Tibial artery (tissue), 4 donors: ENCODE measurements at regions not wholly inside any gene's neighbourhood (a gene's known extent, or its start where the extent isn't known, plus 50 kb on each side); places are given as distances from the start of the nearest gene placed in this dataset.

ENCODE experiments used
- DNase-seq, 2 donors: peaks; one replicate each; pipeline ENCODE4 v3.0.0-alpha.2; 2019
- H3K27ac ChIP-seq, 2 donors: fragments of 200-600 bp; sonication (generic) in 1 of 2; 1 replicate in 1 of 2; 2 replicates in 1 of 2; pipeline ENCODE4 v1.5.1; 2018 to 2019; ENCODE audit warnings: mild to moderate bottlenecking in 1 of 2
- H3K27me3 ChIP-seq, 2 donors: fragments of 200-600 bp; sonication (generic) in 1 of 2; one replicate each; pipeline versions ENCODE4 v1.5.1 to v1.6.0; 2016 to 2019
- H3K36me3 ChIP-seq, 3 donors: fragments of 200-600 bp; sonication (generic) in 2 of 3; one replicate each; pipeline ENCODE4 v1.5.1; 2016 to 2019; ENCODE audit warnings: mild to moderate bottlenecking in 2 of 3
- H3K4me1 ChIP-seq, 4 donors: fragments of 200-600 bp; sonication (generic) in 2 of 4; 1 replicate in 3 of 4; 2 replicates in 1 of 4; pipeline ENCODE4 v1.5.1; 2016 to 2019
- H3K4me3 ChIP-seq, 2 donors: fragments of 200-600 bp; sonication (generic) in 1 of 2; 1 replicate in 1 of 2; 2 replicates in 1 of 2; pipeline ENCODE4 v1.5.1; 2018 to 2019; ENCODE audit warnings: mild to moderate bottlenecking in 2 of 2
- H3K9me3 ChIP-seq, 3 donors: fragments of 200-600 bp; sonication (generic) in 1 of 3; one replicate each; pipeline ENCODE4 v1.5.1; 2016 to 2019
- intact Hi-C: fragments of 100-400 bp; cut with DNase I; formaldehyde crosslinking; loops from one replicate; pipeline ENCODE4 v1.15.0; 2023; ENCODE audit warnings: low total_unique reads
- TF ChIP-seq, protein P1 (sequence below), 2 experiments: fragments of 200-600 bp in 1 of 2; fragments of 450-650 bp in 1 of 2; IDR thresholded peaks; one replicate each; pipeline ENCODE4 v1.5.1; 2017 to 2019; ENCODE audit warnings: antibody characterized with exemption in 2 of 2, mild to moderate bottlenecking in 1 of 2, moderate library complexity in 1 of 2

DNA sequence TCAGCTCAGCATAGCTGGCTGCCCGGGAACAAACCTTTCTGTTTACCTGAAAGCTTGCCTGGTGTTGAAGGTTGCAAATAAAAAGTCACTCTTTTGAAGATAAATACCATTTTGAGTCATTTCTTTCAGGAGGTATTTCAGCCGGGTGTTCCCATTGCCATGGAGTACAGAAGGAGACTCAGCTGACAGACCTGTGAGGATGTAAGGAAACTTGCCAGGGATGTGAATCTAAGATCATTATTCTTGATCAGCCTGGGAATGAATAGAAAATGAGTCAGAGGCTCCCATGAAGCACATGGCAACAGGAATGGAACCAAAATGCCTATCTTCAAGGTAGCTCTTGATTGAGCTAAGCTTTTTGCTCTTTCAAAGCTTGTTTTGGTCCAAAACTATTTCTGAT is 231.2 kb downstream of the CYRIA start:
- TF ChIP-seq, protein P1, sequence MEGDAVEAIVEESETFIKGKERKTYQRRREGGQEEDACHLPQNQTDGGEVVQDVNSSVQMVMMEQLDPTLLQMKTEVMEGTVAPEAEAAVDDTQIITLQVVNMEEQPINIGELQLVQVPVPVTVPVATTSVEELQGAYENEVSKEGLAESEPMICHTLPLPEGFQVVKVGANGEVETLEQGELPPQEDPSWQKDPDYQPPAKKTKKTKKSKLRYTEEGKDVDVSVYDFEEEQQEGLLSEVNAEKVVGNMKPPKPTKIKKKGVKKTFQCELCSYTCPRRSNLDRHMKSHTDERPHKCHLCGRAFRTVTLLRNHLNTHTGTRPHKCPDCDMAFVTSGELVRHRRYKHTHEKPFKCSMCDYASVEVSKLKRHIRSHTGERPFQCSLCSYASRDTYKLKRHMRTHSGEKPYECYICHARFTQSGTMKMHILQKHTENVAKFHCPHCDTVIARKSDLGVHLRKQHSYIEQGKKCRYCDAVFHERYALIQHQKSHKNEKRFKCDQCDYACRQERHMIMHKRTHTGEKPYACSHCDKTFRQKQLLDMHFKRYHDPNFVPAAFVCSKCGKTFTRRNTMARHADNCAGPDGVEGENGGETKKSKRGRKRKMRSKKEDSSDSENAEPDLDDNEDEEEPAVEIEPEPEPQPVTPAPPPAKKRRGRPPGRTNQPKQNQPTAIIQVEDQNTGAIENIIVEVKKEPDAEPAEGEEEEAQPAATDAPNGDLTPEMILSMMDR (IDR thresholded peaks at IDR 0.05), result no peak
- H3K4me3 ChIP-seq, result no peak overlapping the region
- no peak for DNase-seq
- no peaks in the 10 kb centered on the region for H3K27me3 ChIP-seq
- intact Hi-C loops, result no loop called here
- H3K4me1 ChIP-seq, result no peaks in the 10 kb centered on the region
- no peaks in the 10 kb centered on the region for H3K9me3 ChIP-seq
- H3K27ac ChIP-seq, result no peak overlapping the region
- H3K36me3 ChIP-seq, result no peaks in the 10 kb centered on the region

DNA sequence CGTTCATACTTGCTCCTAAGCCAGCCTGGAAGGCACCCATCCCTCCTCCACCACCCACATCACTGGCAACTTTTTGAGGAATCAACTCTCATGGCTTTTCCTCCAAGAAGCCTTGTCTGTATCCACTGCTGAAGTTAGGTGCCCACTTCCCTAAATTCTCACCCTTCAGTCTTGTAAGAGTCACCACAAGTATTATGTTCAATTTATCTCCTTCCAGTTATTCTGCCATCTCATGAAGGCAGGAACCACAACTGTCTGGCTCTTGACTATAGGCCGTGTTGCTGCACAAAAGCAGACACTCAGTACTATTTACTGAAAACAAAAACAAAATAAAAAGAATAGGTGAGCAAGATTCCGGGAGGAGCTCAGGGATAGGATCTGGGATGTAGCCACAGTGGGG is 234.8 kb downstream of the CYRIA start:
- TF ChIP-seq, protein P1 (IDR thresholded peaks at IDR 0.05), result no peak
- H3K9me3 ChIP-seq, result no peaks in the 10 kb centered on the region
- H3K4me3 ChIP-seq, result no peak overlapping the region
- no peak overlapping the region for H3K27ac ChIP-seq
- H3K36me3 ChIP-seq, result no peaks in the 10 kb centered on the region
- no peaks in the 10 kb centered on the region for H3K4me1 ChIP-seq
- H3K27me3 ChIP-seq, result no peaks in the 10 kb centered on the region
- intact Hi-C loops, result no loop called here
- DNase-seq, result no peak

DNA sequence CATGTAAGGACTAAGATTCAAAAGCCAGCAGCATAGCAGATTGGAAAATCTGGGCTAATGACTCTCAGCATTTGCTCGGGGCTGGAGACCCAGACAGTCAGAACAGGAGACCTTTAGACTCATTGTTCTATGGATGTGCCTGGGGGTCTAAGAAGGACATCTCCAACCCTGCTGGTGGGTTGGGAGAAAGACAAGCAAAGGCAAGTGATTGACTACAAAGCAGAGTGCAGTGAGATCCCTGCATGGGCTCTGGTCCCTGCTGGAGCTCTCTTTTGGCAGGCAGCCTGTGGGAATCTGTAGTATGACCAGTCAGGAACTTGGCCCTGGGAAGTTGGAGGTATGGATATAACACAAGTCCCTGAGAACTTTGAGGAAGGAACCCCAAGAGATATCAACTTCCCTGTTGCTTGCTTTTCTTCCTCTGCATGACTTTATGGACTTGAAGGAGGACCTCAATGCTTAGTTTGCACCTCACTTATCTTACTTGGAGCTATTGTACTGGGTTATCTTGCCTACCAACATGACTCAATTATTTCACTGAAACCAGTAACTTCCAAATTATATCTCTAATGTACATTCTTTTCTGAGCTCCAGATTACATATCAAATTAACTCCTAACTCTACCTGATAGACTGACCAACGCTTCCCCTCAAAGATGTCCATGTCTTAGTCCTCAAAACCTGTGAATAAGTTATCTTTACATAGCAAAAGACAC is 236.0 kb downstream of the CYRIA start:
- no peaks in the 10 kb centered on the region for H3K9me3 ChIP-seq
- H3K36me3 ChIP-seq, result no peaks in the 10 kb centered on the region
- no peak overlapping the region for H3K4me3 ChIP-seq
- TF ChIP-seq, protein P1 (IDR thresholded peaks at IDR 0.05), result no peak
- no peak for DNase-seq
- no peak overlapping the region for H3K27ac ChIP-seq
- no peaks in the 10 kb centered on the region for H3K4me1 ChIP-seq
- intact Hi-C loops, result no loop called here
- H3K27me3 ChIP-seq, result no peaks in the 10 kb centered on the region

DNA sequence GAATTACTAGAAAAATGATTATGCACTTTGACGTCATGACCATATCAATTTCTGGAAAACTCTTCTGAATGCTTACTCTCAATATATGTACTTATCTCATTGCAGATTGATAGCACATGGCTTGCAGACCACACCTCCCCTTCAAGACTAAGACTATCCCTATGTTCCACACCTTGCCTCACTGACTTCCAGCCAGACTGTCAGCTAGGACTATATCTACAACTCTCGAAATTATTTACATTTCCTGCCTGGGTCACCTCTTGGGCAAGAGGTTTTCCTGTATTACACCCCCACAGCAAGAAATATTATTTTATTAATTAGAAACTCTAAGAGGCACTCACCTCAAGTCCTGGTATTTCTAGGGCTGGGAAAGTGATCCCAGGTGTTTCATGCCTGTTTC is 236.6 kb downstream of the CYRIA start:
- DNase-seq, result no peak
- H3K4me3 ChIP-seq, result no peak overlapping the region
- no peaks in the 10 kb centered on the region for H3K27me3 ChIP-seq
- no peak overlapping the region for H3K27ac ChIP-seq
- no peaks in the 10 kb centered on the region for H3K9me3 ChIP-seq
- H3K4me1 ChIP-seq, result no peaks in the 10 kb centered on the region
- intact Hi-C loops, result no loop called here
- TF ChIP-seq, protein P1 (IDR thresholded peaks at IDR 0.05), result no peak
- H3K36me3 ChIP-seq, result no peaks in the 10 kb centered on the region

DNA sequence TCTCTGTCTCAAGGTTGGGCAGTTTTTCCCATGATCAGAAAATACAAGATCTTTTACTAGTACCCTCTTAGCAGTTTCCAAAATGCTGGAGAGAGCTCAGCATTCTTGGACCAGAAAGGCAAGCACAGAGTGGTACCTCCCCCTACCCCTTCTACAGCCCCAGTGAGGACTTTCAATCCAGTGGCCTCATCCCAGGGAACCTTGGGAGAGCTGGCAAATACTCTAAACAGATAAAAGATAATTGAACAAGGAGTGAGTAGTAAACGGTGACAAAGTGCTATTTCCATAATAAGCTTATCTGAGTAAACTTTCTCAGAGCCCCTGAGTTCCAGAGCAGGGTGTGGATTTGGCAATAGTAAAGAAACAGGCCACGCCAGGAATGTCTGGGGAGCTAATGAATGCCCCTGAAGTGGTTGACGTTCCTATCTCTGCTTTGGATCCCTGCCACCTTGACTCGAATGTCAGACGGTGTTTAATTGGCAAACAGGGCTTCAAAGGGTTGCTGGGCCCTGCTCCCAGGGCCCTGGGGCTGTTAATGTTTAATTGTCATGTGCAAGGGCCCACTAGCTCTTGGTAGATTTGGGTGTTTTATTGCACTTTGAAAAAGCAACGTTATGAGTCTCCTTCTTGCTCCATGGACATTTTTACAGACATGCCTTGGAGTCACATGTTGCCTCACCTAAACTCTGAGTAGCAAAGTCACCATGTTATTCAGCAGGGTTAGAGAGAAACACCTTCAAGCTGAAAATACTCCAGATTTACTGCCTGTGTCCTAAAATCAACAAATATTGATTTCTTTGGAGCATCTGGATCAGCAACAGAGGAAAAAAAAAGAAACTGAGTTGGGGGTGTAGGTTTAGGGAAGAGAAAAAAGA is 239.9 kb downstream of the CYRIA start:
- no peak for DNase-seq

More for the DNA sequence above, 239.9 kb downstream of the CYRIA start:
- H3K4me1 ChIP-seq, result no peaks in the 10 kb centered on the region
- no peaks in the 10 kb centered on the region for H3K27me3 ChIP-seq
- no peaks in the 10 kb centered on the region for H3K36me3 ChIP-seq
- no peak overlapping the region for H3K4me3 ChIP-seq
- intact Hi-C loops, result no loop called here
- no peak overlapping the region for H3K27ac ChIP-seq
- TF ChIP-seq, protein P1 (IDR thresholded peaks at IDR 0.05), result no peak
- H3K9me3 ChIP-seq, result no peaks in the 10 kb centered on the region
